ENCODE measurements at regions not wholly inside any gene's neighbourhood (a gene's known extent, or its start where the extent isn't known, plus 50 kb on each side); places are given as distances from the start of the nearest gene placed in this dataset.

- no peak for DNase-seq (ENCODE audit: low read depth)
Observed at GRCh38 chr13:110097013-110097412, 209.9 kb downstream of the COL4A1 start.

- DNase-seq (ENCODE audit: low read depth) = no peak
Observed at GRCh38 chr13:110092831-110093247, 214.1 kb downstream of the COL4A1 start.

GRCh38 chr13:110089815-110090214 is 217.1 kb downstream of the COL4A1 start:
- no peak for DNase-seq (ENCODE audit: low read depth)

- no peak for DNase-seq (ENCODE audit: low read depth)
Observed at GRCh38 chr13:110089100-110089499, 217.9 kb downstream of the COL4A1 start.

- DNase-seq (ENCODE audit: low read depth) = no peak
Observed at GRCh38 chr13:110073982-110074381, 233.0 kb downstream of the COL4A1 start.

- DNase-seq (ENCODE audit: low read depth) = peak; percentile 32
Observed at GRCh38 chr13:110070511-110071120, 236.3 kb downstream of the COL4A1 start.

- no peak for DNase-seq (ENCODE audit: low read depth)
Observed at GRCh38 chr13:110070046-110070445, 236.9 kb downstream of the COL4A1 start.

- DNase-seq (ENCODE audit: low read depth) = no peak
Observed at GRCh38 chr13:110068176-110068473, 238.8 kb downstream of the COL4A1 start.

GRCh38 chr13:110067355-110068175 is 239.4 kb downstream of the COL4A1 start:
- no peak for DNase-seq (ENCODE audit: low read depth)

GRCh38 chr13:110065780-110066179 is 241.2 kb downstream of the COL4A1 start:
- DNase-seq (ENCODE audit: low read depth) = no peak

GRCh38 chr13:110063490-110064421 is 243.2 kb downstream of the COL4A1 start:
- no peak for DNase-seq (ENCODE audit: low read depth)

- DNase-seq (ENCODE audit: low read depth) = no peak
Observed at GRCh38 chr13:110062777-110063442, 244.0 kb downstream of the COL4A1 start.

GRCh38 chr13:110062077-110062776 is 244.7 kb downstream of the COL4A1 start:
- DNase-seq (ENCODE audit: low read depth) = no peak

- no peak for DNase-seq (ENCODE audit: low read depth)
Observed at GRCh38 chr13:110061270-110061669, 245.7 kb downstream of the COL4A1 start.

GRCh38 chr13:110057052-110057451 is 249.9 kb downstream of the COL4A1 start:
- no peak for DNase-seq (ENCODE audit: low read depth)

GRCh38 chr13:110056640-110057039 is 250.3 kb downstream of the COL4A1 start:
- no peak for DNase-seq (ENCODE audit: low read depth)

- DNase-seq (ENCODE audit: low read depth) = no peak
Observed at GRCh38 chr13:110055089-110055488, 251.9 kb downstream of the COL4A1 start.

- DNase-seq (ENCODE audit: low read depth) = no peak
Observed at GRCh38 chr13:110054041-110054440, 252.9 kb downstream of the COL4A1 start.

- DNase-seq (ENCODE audit: low read depth) = peak; percentile 23
Observed at GRCh38 chr13:110047496-110047895, 259.5 kb downstream of the COL4A1 start.

- DNase-seq (ENCODE audit: low read depth) = no peak
Observed at GRCh38 chr13:110046811-110047210, 260.1 kb downstream of the COL4A1 start.

GRCh38 chr13:110045919-110046318 is 259.5 kb upstream of the IRS2 start:
- no peak for DNase-seq (ENCODE audit: low read depth)

GRCh38 chr13:110045202-110045601 is 258.8 kb upstream of the IRS2 start:
- no peak for DNase-seq (ENCODE audit: low read depth)
